ENCODE measurements at regions not wholly inside any gene's neighbourhood (a gene's known extent, or its start where the extent isn't known, plus 50 kb on each side); places are given as distances from the start of the nearest gene placed in this dataset.

DNA sequence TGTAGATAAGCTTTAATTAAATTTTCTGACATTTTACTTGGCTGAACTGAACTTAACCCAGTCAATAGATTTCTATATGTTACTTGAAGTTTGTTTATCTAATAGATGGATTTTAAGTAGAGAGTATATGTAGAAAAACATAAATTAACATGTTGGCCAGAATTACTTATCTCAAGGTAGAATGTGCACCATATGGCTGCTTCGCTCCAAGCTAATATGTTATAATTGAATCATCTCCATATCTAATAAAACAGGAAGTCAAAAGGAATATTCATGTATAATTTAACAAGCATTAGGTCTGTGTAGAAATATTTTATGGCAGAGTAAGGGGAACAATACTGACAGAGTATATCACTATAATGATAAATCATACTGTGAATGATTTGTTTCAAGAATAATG, 650.7 kb upstream of the ALCAM start:
- no peak for DNase-seq

DNA sequence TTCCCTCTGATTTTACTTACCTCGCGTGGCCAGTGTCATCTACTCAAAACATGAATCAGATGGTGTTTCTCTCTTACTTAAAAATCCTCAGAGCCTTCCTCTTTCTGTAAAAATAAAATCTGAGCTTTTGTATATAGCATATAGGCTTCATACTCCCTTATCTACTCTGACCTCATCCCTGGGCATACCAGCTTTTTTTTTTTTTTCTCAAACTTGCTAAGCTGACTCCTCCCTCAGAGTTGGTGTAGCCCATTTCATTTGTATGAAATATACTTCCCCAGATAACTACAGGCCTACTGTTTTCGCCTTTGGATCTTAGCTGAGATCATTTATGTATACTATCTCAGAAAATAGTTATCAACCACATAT, 648.9 kb upstream of the ALCAM start:
- no peak for DNase-seq

DNA sequence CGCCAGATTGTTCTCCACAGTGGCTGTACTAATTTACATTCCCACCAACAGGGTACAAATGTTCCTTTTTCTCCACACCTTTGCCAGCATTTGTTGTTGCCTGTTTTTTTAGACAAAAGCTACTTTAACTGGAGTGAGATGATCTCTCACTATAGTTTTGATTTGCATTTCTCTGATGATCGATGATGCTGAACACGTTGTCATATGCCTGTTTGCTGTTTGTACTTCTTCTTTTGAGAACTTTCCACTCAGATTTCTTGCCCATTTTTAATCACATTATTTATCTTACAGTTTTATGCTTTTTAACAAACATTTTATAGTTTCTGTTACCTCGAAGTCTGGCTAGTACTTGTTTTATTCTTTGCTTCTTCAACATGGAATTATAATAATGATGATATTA, 643.7 kb upstream of the ALCAM start:
- no peak for DNase-seq

DNA sequence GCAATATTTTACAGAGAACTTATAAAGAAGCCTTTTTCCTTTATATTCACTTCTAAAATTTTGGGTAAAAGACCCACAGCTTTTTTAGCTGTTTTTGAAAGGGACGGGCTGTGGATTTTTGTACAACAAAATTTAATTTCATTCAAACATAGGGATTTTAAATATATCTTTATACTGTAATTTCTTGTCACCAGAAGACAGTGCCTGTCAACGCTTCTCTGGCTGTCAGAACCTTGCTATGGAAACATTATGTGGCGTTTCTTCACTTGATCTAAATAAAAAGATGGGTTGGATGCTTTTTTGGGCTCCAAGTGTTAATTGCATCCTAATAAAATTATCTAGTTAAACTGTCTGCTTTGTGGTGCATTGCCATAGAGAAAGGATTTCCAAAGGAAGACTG, 635.6 kb upstream of the ALCAM start:
- DNase-seq = no peak

DNA sequence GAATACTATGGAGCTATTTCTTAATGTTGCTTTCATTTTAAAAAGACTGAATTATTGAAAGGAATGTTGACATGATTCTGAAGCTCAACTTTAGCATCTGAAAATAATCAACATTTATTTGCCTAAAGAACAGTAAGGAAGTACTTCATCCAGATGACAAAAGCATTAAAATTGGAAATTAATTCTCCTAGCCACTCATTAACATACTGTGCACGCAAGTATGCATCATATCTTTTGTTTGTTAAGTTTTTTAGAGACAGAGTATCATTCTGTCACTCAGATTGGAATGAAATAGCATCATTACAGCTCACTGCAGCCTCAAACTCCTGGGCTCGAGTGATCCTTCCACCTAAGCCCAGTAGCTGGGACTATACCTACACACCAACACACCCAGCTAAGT, 632.1 kb upstream of the ALCAM start:
- DNase-seq = no peak

DNA sequence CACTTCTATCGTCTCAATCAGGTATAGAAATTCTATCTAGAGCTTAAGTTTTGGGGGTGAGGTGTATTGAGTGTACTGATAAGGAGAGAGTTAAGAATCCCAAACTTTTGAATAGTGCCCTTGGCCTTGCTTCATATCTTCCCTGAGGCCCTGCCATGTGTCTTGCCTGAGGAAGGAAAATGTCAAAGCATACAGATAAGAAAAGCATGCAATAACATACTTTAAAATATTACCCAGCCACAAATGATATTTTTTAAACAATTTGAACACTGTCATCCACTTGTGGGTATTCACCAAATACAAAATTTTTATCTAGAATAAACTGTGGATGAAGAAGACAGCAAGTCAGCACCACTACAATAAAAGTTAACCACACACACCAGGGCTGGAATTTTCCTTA, 631.0 kb upstream of the ALCAM start:
- no peak for DNase-seq

DNA sequence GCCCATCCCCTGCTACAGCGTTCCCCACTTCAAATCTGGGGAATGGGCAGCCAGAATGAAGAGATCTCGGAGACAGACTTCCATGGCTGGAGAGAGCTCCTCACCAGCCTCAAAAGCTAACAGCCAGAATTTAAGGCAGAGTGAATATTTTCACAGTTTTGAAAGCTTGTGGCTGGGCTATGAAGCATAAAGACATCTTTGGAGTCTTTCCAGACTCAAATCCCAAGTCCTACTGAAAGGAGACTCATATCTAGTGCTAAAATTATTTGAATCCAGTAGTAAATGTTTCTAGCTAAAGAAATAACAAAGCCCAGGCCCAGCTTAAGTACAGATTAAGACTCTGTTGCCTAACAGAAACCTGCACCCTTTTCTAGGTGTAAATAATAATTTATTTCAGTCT, 628.4 kb upstream of the ALCAM start:
- DNase-seq = no peak

DNA sequence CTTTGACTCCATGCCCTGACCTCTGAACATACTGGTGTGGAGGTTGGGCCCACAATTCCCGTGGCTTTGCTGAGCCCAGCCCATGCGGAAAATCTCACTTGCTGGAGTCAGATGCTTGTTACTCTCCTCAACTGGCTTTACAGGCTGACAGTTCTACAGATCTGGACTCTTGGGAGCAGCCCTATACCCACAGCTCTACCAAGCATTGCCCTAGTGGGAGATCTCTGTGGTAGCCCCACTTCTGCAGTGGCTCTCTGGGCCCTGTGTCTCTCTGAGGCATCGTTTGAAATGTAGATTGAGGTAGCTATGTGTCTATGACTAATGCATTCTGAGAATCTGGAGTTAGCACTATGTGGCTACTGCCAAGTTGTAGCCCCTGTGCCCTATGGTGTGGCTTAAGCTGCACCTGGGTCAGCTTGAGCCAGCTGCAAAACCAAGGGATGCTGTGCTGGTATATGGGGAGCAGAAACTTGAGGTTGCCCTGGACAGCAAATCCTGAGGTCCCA, 625.8 kb upstream of the ALCAM start:
- DNase-seq = no peak

DNA sequence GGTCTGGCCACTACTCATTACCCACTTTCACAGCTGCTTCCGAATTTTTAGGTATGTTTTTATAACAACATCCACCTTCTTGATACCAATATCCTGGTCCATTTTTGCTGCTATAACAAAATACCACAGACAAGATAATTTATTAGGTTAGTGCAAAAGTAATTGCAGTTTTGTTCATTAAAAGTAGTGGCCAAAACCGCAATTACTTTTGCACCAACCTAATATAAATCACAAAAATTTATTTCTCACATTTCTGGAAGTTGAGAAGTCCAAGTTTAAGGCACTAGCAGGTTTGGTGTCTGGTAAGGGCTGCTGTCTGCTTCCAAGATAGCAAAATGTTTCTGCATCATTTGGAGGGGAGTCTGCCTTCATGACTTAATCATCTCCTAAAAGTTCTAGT, 624.7 kb upstream of the ALCAM start:
- no peak for DNase-seq

DNA sequence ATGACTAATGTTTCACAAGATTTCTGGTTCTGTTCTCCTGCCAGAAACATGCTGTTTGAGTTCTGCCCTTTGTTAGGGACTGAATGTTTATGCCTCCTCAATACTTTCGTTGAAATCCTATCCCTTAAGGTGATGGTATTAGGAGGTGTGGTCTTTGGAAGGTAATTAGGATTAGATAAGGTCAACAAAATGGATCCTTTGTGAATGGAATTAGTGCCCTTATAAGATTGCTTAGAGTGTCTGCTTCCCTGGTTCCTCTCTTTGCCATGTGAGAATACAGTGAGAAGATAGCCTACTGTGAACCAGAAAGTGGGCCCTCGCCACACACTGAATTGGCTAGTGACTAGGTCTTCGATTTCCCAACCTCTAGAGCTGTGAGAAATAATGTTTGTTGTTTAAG, 621.4 kb upstream of the ALCAM start:
- DNase-seq = no peak

DNA sequence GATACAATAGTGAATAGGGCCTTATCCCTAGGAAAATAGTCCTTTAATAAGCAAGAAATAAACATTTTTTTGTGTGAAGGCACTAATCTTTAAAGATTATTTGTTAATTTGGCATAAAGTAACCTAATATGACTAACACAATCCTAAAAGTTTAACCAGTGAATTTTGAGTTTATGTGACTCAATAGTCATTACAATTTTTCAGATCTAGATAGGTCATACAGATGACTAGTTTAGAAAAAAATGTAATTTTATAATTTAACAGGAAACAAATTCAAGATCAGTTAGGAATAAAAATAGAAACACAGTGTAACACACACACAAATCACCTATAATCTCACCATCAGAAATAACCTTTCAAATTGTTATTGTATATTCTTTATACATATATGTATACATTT, 620.7 kb upstream of the ALCAM start:
- DNase-seq = no peak

DNA sequence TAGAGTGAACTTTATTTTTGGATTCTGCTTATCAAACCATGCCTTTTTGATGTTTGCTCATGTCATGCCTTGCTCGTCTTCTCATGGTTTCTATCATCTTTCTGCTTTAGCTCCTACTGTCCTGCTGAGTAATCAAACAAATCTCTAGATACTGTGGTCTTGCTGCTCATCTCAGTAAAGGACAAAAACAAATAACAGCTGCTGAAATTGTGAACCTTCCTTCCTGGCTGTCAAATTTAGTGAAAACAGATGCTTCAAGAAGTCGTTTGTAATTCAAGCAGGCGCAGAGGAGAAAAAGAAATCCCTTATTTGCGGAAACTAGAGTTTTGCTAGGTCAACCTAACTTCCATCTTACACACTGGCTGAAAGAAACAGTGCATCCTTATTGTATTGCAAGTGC, 616.1 kb upstream of the ALCAM start:
- peak; percentile 68 for DNase-seq

DNA sequence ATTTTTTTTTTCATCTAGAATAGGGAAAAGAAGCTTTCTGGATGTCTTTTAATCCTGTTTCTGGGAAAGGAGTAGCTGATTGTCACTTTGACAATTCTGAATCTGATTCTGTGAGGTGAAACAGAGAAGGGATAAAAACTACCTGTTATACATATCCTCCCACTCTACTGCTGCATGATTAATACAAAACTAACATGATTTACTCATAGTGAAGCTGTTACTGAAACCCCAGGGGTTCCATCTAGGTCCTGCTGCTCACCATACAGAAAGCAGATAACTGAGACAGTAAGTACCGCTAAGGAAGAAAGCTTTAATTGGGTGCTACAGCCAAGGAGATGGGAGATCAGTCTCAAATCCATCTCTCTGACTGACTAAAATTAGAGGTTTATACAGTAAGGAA, 610.9 kb upstream of the ALCAM start:
- DNase-seq = no peak

DNA sequence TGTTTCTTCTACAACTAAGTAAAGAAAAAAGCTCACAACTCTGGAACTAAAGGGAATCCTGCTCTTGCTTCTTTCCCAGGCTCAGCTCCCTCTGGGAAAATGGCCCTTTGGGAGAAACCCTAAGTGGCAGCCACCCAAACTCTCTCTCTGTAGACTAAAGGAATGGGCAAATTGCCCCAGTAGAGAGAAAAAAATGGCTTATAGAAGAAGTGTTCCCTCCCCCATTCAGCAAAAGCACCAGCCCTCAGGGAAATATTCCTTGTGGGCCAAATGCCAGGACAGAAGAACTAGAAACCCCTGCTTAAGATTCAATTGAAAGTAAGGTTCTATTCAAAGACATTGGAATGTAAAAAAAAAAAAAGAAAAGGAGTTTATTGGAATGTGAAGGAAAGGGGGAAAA, 603.7 kb upstream of the ALCAM start:
- DNase-seq = no peak

DNA sequence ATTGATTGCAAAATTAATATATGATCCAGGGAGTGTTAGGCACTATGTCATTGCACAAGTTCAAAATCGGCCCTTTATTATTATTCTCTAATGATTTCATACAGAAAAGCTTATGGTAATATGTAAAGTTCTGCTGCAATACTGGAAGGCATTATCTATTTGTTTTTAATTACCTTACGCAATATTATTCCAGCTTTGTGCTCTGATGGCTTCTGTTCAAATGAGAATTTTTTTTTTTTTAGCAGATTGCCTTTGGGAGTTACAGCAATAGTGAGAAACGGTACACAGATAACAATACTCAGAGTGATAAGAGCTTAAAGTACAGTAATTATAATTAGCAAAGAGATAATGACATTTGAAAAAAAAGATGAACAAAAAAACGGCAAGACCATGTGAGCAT, 602.2 kb upstream of the ALCAM start:
- no peak for DNase-seq

DNA sequence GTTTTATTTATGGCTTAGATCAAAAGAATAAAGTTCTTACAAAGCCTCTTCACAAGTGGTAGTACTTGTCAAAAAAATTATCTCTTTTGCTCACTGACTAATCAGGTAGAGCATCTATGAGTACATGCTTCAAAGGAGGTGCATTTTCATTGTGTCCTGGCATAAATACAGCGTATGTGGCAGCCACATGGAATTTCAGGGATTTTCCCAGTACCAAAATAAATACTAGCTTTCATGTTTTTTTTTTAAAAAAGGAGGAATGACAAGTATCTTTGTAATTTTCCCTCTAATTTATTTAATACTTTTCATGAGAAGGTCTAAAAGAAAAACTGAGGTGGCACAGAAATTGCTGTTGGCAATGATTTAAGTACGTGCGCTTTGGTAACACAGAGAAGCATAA, 597.8 kb upstream of the ALCAM start:
- DNase-seq = no peak

DNA sequence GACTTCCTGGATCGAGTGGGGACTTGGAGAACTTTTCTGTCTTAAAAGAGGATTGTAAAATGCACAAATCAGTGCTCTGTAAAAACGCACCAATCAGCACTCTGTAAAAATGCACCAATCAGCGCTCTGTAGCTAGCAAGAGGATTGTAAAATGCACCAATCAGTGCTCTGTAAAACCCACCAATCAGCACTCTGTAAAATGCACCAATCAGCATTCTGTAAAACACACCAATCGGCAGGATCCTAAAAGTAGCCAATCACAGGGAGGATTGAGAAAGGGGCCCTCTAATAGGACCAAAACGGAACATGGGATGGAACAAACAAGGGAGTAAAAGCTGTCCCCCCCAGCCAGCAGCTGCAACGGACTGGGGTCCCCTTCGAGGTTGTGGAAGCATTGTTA, 587.4 kb upstream of the ALCAM start:
- no peak for DNase-seq

DNA sequence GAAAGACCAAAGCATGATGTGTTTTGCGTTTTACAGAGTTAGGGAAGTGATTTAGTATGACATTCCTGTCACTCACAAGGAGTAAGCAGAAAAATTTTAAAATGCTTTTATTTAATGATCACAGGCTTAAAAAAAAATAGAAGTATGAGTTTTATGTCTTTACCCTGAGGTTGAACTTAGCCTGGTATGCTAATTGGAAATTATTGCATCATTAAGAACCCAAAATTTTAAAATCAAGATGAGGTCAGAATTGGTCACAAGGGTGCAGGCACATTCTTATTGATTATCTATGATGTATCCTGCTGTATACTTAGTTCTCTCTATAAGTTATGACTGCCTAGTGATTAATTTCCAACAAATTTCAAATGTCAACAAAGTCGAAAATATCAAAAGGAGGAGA, 585.6 kb upstream of the ALCAM start:
- DNase-seq = no peak

DNA sequence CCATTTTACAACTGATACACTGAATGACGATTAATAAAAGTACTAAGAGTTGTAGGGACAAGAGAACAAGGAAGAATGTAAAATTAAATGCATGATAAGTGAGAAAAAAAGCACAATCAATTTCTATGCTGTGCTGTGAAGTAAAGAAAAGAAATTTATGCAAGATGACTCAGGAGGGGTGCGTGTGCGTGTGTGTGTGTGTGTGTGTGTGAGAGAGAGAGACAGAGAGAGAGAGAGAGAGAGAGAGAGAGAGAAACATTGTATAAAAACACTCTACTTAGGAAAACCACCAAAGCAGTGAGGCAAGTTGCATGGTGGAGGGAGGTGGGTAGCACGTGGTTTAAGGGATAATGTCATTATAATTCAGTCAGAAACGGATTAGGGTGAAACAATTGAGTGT, 580.8 kb upstream of the ALCAM start:
- no peak for DNase-seq

DNA sequence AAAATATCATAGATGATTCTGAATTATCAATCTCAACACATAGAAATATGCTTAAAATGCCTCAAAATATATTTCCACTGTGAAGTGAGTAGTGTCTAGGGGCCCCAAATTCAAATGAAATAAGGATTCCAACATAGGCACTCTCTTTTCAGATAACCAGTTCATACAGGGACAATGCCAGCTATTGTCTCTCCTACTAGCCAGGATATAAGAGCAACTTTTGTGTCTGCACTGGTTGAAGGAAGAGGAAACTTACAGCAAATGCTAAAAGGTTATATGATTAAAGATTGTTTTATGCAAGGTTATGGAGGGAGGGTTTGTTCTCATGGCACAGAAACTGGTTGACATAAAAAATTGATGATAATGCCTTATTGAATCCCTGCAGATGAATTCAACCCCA, 579.4 kb upstream of the ALCAM start:
- DNase-seq = no peak

DNA sequence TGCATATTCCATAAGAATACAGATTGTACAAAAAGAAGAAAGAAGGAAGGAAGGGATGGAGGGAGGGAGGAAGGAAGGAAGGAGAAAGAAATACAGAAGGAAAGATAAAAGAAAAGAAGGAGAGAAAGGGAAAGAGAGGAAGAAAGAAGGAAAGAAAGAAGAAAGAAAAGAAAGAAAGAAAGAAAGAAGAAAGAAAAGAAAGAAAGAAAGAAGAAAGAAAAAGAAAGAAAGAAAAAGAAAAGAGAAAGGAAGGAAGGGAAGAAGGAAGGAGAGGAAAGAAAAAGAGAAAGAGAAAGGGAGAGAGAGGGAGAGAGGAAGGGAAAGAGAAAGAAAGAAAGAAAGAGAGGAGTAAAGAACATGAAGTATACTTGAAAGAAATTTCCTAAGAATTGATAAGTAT, 577.9 kb upstream of the ALCAM start:
- DNase-seq = no peak

DNA sequence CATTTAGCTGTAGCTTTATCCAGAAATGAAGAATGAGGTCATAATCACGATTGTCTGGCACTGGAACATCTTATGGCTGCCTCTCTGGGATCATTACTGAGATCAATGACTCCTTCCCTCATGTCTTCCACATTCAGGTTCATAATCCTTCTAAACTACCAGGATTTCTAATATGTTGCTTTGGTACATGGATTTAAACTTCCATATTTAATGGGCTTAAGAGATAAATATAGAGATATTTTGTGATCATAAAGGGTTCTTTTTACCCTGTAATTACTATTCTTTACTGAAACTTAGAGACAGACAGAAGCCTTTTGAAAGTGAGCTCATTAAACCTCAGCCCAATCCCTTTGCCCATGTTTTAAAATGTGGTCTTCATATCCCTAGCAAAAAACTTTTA, 575.4 kb upstream of the ALCAM start:
- DNase-seq = no peak

DNA sequence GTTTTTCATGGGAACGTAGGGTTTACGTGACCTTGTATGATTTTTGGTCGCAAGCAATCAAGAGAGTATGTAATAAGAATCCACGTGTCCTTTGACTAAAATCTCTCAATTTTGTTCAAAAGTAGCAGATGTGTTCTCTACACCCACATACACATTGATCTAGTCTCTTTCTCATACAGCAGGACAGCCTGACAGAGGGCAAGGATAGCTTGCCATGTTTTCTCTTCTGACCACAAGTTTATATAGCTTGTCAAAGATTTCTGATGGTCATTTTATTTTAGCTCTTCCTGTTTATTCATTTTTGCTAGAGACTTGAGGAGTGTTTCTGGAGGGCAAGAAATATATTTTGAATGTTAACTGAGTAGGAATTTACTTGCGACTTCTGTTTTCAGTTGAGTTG, 570.2 kb upstream of the ALCAM start:
- DNase-seq = no peak

DNA sequence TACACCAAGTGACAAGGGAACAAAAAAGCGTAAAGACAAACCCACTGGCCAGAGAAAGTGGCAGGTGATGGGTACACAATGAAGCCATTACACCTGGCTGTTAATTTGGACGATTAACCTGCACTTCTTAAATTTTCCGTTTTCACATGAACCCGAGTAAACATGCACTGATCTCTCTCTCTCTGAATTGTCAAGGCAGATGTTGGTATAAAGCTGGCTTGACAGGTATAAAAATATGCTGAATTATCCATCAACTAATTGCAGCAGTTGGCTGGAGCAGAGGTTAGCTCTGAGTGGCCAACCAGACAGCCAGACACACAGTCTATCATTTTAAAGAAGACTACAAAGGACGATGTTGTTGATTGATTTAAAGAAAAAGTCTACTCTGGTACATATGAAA, 561.7 kb upstream of the ALCAM start:
- DNase-seq = no peak

DNA sequence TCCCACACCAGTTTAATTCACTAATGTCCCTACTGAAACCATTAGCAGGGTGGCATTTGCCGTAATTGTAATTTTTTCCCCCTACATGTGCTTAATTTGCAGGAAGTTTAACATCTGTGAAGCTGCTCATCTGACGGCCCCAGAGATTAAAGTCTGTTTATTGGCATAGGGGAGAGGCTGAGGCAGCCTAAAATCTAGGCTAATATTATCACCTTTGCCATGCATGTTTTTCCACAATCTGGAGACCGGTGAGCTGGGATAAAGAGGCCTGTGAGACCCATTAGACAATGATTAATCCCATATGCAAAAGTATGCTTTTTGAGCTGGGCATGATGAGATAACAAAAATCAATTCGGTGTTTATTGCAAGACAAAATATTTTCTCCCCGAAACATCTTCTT, 561.2 kb upstream of the ALCAM start:
- no peak for DNase-seq

DNA sequence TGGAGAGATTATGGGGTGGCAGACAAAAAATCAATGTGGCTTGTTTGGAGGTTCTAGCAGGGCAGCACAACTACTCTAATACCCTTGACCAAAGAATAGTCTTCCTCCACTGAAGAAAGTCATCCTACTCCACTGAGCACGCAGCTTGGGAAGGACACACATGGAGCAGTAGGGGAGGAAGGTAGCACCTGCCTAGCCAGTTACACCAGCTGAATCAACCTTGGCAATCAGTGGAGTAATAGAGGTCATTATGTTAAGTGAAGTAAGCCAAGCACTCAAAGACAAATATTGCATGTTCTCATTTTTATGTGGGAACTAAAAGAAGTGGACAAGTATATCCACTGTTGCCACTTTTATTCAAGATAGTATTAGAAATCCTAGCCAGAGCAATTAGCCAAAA, 555.8 kb upstream of the ALCAM start:
- no peak for DNase-seq
